Activated naive CD4-positive, alpha-beta T cell treated with anti-CD3 and anti-CD28 coated beads, Interleukin-2, amount 50 U/mL, for 72 hours (primary cell): ENCODE measurements at regions not wholly inside any gene's neighbourhood (a gene's known extent, or its start where the extent isn't known, plus 50 kb on each side); places are given as distances from the start of the nearest gene placed in this dataset.
"Not testable (repeated sequence)": the region's sequence is repeated elsewhere in the genome, so short reads cannot be mapped to it uniquely, and the experiment has no call there.

Experiments used
- ATAC-seq, 2 donors: fragments of 150-1000 bp; cut with Tn5 transposase; 2 replicates each; pipeline ENCODE4 v1.10.0; 2021; ENCODE audit warnings: mild to moderate bottlenecking in 2 of 2, moderate library complexity in 2 of 2
- DNase-seq, 2 donors: peaks; one replicate each; pipeline ENCODE4 v3.0.0; 2021 to 2022; ENCODE audit warnings: low spot score in 2 of 2
- H3K27ac Mint-ChIP-seq, 2 donors: one replicate each; pipeline ENCODE4 v1.8.0; 2022; ENCODE audit warnings: mild to moderate bottlenecking in 2 of 2, mixed read lengths in 2 of 2
- H3K36me3 Mint-ChIP-seq, 2 donors: one replicate each; pipeline ENCODE4 v1.8.0; 2022; ENCODE audit warnings: mixed read lengths in 2 of 2
- H3K9me3 Mint-ChIP-seq, 2 donors: one replicate each; pipeline ENCODE4 v1.8.0; 2022; ENCODE audit warnings: mixed read lengths in 2 of 2

DNA sequence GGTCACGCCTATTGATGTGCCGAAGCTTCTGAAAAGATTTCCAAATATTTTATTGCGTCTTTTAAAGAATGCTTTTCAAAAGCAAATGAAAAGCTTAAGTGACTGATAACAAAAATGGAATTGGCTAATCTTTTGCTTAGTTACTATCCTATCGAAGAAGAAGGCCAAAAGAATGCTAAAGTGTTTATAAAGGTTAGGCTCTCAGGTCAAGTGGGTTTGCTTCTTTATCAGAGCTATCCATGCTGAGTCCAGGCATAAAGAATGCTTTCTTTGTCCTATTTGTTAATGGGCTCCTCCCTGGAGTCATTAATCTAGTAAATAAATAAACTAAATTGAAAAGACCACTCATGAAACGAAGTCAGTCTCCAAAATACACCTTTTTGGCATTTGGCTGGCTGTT is 133.4 kb upstream of the LYPLAL1 start:
- ATAC-seq (no peak), DNase-seq (no peak)
- H3K9me3 Mint-ChIP-seq: no peaks in the 10 kb centered on the region
- no peak overlapping the region for H3K27ac Mint-ChIP-seq
- no peaks in the 10 kb centered on the region for H3K36me3 Mint-ChIP-seq

DNA sequence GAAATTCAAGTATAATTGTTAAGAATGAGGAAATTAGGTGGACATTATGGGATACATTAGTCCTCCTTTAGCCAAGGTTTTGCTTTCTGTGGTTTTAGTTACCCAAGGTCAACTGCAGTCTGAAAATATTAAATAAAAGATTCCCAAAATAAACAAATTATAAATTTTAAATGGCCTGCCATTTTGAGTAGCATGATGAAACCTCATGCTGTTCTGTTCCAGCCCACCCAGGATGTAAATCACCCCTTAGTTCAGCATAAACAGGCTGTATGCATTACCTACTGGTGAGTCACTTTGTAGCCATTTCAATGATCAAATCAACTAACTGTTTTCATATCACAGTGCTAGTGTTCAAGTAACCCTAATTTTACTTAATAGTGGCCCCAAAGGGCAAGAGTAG is 132.5 kb upstream of the LYPLAL1 start:
- Mint-ChIP-seq H3K9me3 (no peaks in the 10 kb centered on the region), H3K27ac (no peak overlapping the region), H3K36me3 (no peaks in the 10 kb centered on the region)
- DNase-seq (no peak), ATAC-seq (no peak)

DNA sequence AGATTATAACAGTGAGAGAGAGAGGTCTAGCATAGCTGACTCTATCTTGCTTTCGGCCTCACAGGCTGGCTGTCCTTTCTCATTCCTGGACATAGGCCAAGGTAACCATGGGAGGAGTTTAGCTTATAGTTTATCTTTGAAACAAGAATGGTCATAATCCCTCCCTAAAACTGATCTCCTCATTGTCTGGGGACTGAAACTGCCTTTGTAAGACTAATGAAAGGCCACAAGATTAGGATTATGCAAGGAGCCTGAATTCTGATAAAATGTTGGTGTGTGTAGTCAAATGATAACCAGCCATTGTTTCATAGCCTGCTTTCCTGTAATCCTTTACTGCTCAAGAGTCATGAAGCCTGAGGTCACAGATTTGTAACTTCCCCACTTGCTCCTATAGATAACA is 131.9 kb upstream of the LYPLAL1 start:
- Mint-ChIP-seq H3K36me3 (no peaks in the 10 kb centered on the region), H3K9me3 (no peaks in the 10 kb centered on the region), H3K27ac (no peak overlapping the region)
- DNase-seq: no peak
- ATAC-seq: no peak

DNA sequence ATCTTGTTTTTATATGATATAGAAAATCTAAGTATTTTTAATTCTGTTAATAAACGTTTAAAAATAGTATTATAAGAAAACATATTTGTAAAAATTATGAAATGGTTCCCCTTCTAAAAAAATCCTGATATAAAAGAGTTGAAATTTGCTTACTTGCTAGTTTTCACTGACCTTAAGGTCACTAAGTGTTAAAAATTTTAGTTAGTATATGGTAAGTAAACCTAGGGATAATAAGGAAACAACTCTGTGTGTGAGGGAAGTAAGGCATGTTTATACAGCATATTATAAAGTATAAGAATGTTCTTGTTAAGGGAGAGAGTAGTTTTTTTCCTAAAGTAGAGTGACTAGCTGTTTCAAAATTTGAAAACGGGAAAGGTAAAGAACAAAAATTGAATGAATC is 130.9 kb upstream of the LYPLAL1 start:
- ATAC-seq (no peak), DNase-seq (no peak)
- no peak overlapping the region for H3K27ac Mint-ChIP-seq
- H3K9me3 Mint-ChIP-seq: no peaks in the 10 kb centered on the region
- no peaks in the 10 kb centered on the region for H3K36me3 Mint-ChIP-seq

DNA sequence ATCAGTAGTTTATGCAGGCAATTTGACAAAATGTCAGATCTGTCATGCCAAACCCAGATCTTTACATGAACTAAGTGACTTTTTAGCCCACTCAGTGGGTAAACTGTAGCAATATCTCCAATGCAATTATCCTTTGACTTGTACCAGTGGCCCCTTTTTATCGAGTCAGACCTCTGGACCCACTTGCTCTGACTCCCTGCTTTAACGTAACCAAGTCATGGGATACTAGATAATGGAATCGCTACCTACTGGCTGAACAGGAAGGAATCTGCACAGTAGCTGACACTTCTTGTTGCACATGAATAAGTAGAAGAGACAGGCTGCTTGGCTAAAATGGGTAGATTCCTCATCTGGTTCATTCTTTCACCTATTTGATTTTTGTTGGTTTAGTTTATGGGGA is 128.4 kb upstream of the LYPLAL1 start:
- DNase-seq (no peak), ATAC-seq (no peak)
- Mint-ChIP-seq H3K9me3 (no peaks in the 10 kb centered on the region), H3K36me3 (no peaks in the 10 kb centered on the region), H3K27ac (no peak overlapping the region)

DNA sequence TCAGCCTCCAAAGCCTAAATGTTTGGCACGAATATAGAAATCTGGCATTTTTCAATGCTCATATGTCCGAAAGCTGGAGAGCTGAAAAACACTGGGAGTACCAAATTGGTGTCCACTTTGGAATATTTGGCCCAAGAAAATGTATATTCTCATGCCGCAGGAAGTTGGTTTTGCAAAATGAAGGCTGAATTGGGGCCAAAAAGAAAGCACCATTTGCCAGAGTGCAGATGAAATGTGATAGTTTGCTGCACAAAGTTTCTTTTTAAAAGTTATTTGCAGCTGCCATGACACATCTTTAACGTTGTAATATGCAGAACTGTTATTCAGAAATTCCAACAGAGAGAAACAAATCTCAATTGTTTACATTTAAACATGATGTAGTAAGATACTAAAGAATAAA is 124.2 kb upstream of the LYPLAL1 start:
- Mint-ChIP-seq H3K36me3 (no peaks in the 10 kb centered on the region), H3K9me3 (no peaks in the 10 kb centered on the region), H3K27ac (no peak overlapping the region)
- ATAC-seq (no peak), DNase-seq (no peak)

DNA sequence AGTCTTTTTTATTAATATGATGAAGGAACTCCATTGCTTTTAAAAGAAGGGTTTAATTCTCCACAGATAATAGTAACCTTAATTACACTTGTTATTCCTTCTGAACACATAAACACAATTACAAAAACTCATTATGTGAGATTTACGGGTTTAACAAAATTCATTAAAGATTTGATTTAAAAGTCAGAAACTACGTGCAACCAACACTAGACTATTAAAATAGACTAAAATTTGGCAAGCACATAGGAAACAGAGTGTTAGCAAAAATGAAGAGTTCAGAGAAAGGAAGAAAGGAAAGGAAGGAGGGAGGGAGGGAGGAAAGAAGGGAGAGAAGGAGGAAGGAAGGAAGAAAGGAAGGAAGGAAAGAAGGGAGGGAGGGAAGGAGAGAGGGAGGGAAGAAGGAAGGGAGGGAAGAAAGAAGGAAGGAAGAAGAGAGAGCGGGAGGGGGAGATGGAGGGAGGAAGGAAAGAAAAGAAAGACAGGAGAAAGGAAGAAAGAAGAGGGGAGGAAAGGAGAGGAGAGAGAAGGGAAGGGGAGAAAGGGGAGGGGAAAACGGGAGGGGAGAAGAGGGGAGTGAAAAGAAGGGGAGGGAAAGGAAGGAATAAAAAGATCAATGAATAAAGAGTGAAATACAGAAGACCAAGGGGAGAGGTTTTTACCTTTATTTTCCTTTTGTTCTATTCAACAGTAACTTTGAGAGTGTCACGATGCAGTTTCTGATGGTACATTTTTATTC is 123.4 kb upstream of the LYPLAL1 start:
- no peak for DNase-seq
- Mint-ChIP-seq H3K9me3 (no peaks in the 10 kb centered on the region), H3K27ac (no peak overlapping the region), H3K36me3 (no peaks in the 10 kb centered on the region)
- no peak for ATAC-seq

DNA sequence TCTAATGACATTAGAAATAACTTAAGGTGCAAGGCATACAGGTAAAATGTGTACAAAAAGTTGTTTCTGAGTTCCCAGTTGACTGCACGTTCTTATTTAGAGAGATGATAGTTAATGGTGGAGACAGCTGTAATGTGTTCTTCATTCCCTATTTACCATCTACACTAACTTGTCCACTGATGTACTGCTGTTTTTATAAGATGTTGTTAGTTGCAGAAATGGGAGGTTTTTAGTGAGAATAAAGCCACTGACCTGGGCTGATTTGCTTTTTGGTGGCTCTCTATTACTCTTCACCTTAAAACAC is 122.9 kb upstream of the LYPLAL1 start:
- H3K36me3 Mint-ChIP-seq: no peaks in the 10 kb centered on the region
- no peak for DNase-seq
- H3K9me3 Mint-ChIP-seq: no peaks in the 10 kb centered on the region
- H3K27ac Mint-ChIP-seq: no peak overlapping the region
- ATAC-seq: no peak

DNA sequence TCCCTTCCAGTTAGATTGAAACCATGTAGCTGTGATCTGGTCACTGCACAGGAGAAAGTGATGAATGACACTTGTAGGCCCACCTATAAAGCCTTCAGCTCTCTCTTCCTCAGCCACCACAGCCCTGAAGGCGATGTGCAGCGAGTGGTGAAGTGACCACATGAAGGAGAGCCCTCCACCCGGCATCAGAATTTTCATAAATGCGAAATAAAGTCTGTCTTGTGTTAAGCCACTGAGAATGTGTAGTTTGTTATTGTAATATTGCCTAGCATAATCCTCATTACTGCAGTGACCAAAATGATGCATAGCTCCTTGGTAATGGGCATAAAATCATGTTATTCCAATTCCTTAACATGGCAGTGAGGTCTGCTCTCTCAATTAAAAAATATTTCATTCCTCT is 122.1 kb upstream of the LYPLAL1 start:
- DNase-seq (no peak), ATAC-seq (no peak)
- no peaks in the 10 kb centered on the region for H3K9me3 Mint-ChIP-seq
- H3K27ac Mint-ChIP-seq: no peak overlapping the region
- no peaks in the 10 kb centered on the region for H3K36me3 Mint-ChIP-seq

DNA sequence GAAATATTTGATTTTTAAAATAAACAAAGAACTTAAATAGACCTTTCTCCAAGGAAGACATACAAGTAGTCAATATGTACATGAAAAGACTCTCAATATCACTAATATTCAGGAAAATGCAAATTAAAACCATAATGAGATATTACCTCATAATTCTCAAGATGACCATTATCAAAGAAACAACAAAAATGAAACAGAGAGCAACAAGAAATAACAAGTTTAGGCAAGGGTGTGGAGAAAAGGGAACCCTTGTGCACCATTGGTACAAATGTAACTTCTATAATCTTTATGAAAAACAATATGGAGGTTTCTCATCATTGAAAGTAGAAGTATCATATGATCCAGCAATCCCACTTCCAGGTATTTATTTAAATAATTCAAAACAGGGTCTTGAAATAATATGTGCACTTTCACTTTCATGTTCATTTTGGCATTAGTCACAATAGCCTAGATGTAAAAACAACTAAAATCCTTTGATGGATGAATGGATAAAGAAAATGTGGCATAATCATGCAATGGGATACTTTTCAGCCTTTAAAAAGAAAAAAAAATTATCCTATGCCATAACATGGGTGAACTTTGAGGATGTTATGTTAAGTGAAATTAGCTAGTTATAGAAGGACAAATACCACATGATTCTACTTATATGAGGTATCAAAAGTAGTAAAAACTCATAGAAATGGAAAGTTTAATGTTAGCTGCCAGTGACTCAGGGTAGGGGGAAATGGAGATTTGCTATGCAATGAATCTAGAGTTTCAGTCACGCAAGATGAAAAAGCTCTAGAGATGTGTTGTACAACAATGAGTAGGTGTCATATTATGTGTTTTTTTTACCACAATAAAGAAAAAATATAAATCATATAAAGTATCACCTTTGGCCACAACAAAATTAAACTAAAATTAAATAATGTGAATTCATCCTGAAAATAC is 114.5 kb upstream of the LYPLAL1 start:
- DNase-seq (no peak), ATAC-seq (peak; percentile 31 to 96)
- H3K36me3 Mint-ChIP-seq: no peaks in the 10 kb centered on the region

DNA sequence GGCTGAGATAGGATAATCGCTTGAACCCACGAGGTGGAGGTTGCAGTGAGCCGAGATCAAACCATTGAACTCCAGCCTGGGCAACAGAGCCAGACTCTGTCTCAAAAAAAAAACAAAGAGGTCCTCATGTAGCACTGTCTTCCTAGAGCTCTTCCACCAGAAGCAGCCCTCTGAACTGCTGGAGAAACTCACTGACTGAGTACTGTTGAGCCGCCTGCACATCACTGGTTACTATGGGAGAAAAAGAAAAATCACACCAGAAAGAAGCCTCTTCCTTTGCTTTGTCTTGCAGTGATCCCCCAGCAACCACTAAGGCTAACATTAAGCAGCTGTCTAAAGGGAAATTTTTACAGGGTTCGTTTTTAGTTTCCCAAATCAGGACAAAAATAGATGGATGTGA is 112.9 kb upstream of the LYPLAL1 start:
- no peak for ATAC-seq
- Mint-ChIP-seq H3K36me3 (no peaks in the 10 kb centered on the region), H3K27ac (no peak overlapping the region), H3K9me3 (peaks cover 0 to 4% of the 10 kb centered on the region in 2 donors)
- no peak for DNase-seq

More for the DNA sequence above, 114.5 kb upstream of the LYPLAL1 start:
- no peak overlapping the region for H3K27ac Mint-ChIP-seq
- H3K9me3 Mint-ChIP-seq: peaks cover 0 to 4% of the 10 kb centered on the region in 2 donors

DNA sequence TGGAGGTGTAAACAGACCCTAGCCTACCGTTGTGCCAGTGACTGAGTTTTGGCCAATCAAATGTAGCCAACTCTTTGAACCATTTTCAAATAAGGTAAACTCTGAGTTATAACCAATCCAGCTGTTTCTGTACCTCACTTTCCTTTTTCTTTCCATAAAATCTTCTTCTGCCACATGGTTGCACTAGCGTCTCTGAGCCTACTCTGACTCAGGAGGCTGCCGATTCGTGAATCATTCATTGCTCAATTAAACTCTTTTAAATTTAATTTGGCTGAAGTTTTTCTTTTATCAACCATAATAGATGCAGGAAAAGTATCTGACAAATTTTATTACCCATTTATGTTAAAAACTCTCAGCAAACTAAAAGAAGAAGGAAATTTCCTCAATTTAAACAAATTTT is 111.5 kb upstream of the LYPLAL1 start:
- ATAC-seq: no peak
- H3K36me3 Mint-ChIP-seq: no peaks in the 10 kb centered on the region

DNA sequence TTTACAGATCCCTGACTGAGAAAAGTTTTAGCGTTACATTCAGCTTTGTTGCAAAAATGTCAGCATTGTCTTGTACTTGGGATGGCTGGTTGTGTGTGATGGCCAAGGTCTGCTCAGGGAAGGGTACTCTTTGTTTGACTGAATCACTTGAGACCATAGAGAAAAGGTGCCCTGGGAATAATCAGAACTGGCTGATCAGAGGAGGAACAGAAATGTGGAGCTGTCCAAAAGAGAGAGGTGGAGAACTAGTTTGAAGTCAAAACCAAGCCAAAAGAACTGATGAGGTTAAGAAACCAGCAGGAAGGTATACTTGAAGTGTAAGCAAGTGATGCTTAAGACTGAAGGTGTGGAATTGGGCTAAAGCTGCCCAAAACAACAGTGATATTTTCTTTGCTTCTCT is 107.6 kb upstream of the LYPLAL1 start:
- DNase-seq: no peak
- Mint-ChIP-seq H3K27ac (no peak overlapping the region), H3K36me3 (no peaks in the 10 kb centered on the region), H3K9me3 (peaks cover 8 to 10% of the 10 kb centered on the region in 2 donors)
- no peak for ATAC-seq

More for the DNA sequence above, 111.5 kb upstream of the LYPLAL1 start:
- Mint-ChIP-seq H3K27ac (no peak overlapping the region), H3K9me3 (peaks cover 3 to 4% of the 10 kb centered on the region in 2 donors)
- DNase-seq: no peak

DNA sequence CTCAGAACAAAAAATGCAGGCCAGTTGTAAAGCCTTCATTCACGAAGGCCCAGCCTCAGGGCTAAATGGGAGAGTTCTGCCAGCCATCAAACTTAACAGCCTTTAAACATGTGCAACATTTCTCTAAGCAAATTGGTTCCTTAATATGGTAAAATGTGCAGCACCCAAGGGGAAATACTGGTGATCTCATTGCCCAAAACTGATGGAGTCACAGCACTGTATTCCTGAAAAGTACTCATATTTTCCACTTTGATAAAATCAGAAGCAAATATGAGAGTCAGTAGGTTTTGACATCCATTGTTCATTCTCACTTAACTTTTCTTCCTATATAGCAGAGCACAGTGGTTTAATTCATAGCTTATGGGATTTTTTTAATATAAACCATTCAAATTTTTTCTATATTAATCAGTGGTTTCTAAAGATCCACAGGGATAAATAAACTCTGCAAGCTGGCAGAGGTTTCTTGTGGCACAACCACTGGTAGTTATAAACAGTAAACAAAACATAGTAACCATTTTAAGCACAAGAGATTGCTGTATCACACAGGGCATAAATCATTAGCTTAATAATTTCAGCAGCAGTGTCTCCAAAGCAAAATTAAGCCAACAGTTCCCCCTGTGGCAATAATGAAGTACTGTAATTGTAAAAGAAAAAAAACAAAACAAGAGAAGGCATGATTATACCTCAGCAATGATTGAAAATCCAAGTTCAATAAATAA is 106.9 kb upstream of the LYPLAL1 start:
- H3K27ac Mint-ChIP-seq: no peak overlapping the region
- peak; percentile 43 to 66 for ATAC-seq

DNA sequence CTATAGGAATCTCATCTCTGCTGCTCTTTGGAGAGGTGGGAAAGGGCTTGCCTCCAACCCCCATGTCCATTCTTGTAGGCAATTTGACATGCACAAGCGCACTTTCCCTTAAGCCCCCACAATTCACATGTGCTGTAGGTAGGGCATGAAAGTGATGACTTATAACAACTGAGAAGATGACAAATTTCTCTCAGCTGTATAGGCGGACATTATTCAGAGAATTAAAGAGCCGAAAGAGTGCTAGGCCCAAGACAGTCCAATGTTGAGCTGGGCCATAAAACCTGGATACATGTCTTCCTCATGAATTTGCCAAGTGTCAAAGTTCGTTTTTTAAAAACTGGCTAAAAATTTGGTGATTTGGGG is 106.3 kb upstream of the LYPLAL1 start:
- ATAC-seq (peak in 1 of 2 donors; percentile 52), DNase-seq (no peak)
- peaks cover 0 to 2% of the 10 kb centered on the region in 2 donors for H3K36me3 Mint-ChIP-seq
- H3K9me3 Mint-ChIP-seq: peaks cover 8 to 14% of the 10 kb centered on the region in 2 donors
- no peak overlapping the region for H3K27ac Mint-ChIP-seq

More for the DNA sequence above, 106.9 kb upstream of the LYPLAL1 start:
- H3K36me3 Mint-ChIP-seq: no peaks in the 10 kb centered on the region
- DNase-seq: no peak
- peaks cover 8 to 10% of the 10 kb centered on the region in 2 donors for H3K9me3 Mint-ChIP-seq

DNA sequence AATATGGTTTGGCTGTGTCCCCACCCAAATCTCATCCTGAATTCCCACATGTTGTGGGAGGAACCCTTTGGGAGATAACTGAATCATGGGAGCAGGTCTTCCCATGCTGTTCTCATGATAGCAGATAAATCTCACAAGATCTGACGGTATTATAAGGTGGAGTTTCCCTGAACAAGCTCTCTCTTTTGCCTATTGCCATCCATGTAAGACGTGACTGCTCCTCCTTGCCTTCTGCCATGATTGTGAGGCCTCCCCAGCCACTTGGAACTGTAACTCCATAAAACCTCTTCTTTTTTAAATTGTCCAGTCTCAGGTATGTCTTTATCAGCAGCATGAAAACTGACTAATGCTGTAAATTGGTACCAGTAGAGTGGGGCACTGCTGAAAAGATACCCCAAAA is 103.3 kb upstream of the LYPLAL1 start:
- not testable (repeated sequence) for H3K36me3 Mint-ChIP-seq, DNase-seq, H3K27ac Mint-ChIP-seq, ATAC-seq
- peaks cover 8 to 17% of the 10 kb centered on the region in 2 donors for H3K9me3 Mint-ChIP-seq

DNA sequence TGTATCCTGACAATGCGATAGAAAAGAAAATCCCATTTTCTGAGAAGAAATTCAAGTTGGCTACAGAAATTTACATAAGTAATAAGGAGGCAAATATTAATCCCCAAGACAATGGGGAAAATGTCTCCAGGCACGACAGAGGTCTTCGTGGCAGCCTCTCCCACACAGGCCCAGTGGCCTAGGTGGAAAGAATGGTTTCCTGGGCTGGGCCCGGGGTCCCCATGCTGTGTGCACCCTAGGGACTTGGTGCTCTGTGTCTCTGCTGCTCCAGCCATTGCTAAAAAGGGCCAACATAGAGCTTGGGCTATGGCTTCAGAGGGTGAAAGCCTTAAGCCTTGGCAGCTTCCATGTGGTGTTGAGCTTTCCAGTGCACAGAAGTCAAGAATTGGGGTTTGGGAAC is 102.5 kb upstream of the LYPLAL1 start:
- peaks cover 0 to 5% of the 10 kb centered on the region in 2 donors for H3K36me3 Mint-ChIP-seq
- ATAC-seq: no peak
- H3K27ac Mint-ChIP-seq: no peak overlapping the region
- DNase-seq: no peak
- peaks cover 8 to 14% of the 10 kb centered on the region in 2 donors for H3K9me3 Mint-ChIP-seq
